ENCODE measurements at regions not wholly inside any gene's neighbourhood (a gene's known extent, or its start where the extent isn't known, plus 50 kb on each side); places are given as distances from the start of the nearest gene placed in this dataset.

DNA sequence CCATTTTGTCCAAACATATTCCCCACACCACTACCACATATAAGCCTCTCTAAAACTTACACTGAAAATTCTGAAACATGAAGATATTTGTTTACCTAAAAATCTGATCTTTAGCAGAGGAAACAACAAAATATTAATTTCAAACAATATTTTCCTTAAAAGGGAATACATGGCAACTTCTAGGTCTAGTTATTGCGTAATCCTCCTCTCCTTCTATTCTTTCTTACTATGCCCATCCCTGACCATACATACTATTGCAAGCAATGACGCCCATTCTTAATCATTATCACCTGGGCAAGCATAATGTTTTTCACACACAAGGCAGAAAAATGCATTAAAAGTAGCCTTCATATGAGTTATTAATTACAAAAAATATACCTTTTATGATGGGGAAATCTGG lies 372.6 kb downstream of the ZEB2 start:
- Mint-ChIP-seq H3K4me1 (ENCODE audit: low read depth in 2 of 2) (no peaks in the 10 kb centered on the region), H3K9me3 (no peaks in the 10 kb centered on the region), H3K27ac (no peak overlapping the region), H3K36me3 (ENCODE audit: insufficient read depth) (no peaks in the 10 kb centered on the region), H3K4me3 (no peak overlapping the region), H3K27me3 (no peaks in the 10 kb centered on the region)
- no peak for DNase-seq
- no peak for ATAC-seq (replicated peaks)

GRCh38 chr2:144146876-144147275 lies 373.0 kb downstream of the ZEB2 start:
- no peaks in the 10 kb centered on the region for H3K9me3 Mint-ChIP-seq
- H3K36me3 Mint-ChIP-seq (ENCODE audit: insufficient read depth), result no peaks in the 10 kb centered on the region
- no peak overlapping the region for H3K4me3 Mint-ChIP-seq
- H3K4me1 Mint-ChIP-seq (ENCODE audit: low read depth in 2 of 2), result no peaks in the 10 kb centered on the region
- no peak for DNase-seq
- H3K27me3 Mint-ChIP-seq, result no peaks in the 10 kb centered on the region
- ATAC-seq (replicated peaks), result no peak
- H3K27ac Mint-ChIP-seq, result no peak overlapping the region

DNA sequence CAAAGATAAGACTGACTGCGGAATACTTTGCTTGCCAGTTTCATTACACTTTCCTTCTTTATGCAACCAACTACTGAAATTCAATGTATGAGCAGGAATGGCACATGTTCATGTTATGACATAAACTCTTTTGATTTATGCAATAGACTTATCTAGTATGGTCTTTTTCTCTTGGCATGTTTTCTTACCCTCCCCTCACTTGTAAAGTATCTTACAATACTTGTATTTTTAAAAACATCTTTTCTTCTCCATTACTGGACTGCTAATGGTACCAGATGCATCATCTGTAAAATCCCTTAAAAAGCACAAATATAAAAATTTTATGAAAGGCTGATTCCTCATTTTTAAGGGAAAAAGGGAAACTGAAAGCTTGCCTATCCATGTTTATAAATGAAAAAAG lies 373.8 kb downstream of the ZEB2 start:
- Mint-ChIP-seq H3K4me1 (ENCODE audit: low read depth in 2 of 2) (no peaks in the 10 kb centered on the region), H3K36me3 (ENCODE audit: insufficient read depth) (peaks cover 4% of the 10 kb centered on the region), H3K4me3 (no peak overlapping the region), H3K27me3 (no peaks in the 10 kb centered on the region), H3K27ac (peak overlapping the region in 1 of 2 donors; percentile 44), H3K9me3 (no peaks in the 10 kb centered on the region)
- ATAC-seq (replicated peaks), result no peak
- DNase-seq, result no peak

DNA sequence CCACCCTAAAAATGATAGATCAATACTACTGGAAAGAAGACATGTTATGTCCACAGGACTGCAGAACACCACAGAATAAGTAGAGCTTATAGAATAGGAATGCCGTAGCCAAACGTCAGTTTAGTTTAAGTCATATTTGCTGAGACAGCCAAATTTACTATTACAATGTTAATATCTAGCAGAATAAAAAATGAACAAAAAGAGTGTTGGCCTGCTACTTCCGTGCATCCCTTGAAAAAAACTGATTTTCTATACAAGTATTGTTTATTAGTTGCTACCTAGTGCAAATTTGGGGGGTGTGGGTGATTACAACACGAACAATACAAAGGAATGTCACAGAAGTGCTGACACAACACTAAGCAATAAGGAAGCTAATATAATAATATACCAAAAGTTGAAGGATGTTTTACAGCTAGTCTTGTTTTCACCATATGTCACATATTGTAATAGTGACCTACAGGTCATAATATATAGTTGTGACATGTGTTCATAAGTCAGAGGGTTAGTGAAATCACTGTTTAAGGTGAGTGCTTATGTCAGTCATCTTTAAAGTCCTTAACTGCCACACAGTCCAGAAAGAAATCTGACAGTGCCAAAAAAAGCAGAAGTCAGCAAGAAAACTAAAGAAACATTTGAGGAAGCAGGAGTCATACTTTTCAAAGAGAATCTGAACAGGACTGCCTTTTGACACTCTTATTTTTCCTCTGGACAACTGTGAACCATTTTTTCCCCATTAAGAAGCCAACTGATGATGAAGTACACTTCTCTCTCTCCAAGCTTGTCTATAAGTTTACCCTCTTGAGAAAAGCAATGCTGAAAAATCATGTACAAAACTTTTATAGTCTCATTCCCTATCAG lies 376.4 kb downstream of the ZEB2 start:
- DNase-seq (no peak), ATAC-seq (replicated peaks) (no peak)
- no peaks in the 10 kb centered on the region for H3K27me3 Mint-ChIP-seq
- H3K36me3 Mint-ChIP-seq (ENCODE audit: insufficient read depth), result peaks cover 6% of the 10 kb centered on the region
- no peaks in the 10 kb centered on the region for H3K4me1 Mint-ChIP-seq (ENCODE audit: low read depth in 2 of 2)
- H3K4me3 Mint-ChIP-seq, result no peak overlapping the region
- H3K27ac Mint-ChIP-seq, result no peak overlapping the region
- no peaks in the 10 kb centered on the region for H3K9me3 Mint-ChIP-seq

DNA sequence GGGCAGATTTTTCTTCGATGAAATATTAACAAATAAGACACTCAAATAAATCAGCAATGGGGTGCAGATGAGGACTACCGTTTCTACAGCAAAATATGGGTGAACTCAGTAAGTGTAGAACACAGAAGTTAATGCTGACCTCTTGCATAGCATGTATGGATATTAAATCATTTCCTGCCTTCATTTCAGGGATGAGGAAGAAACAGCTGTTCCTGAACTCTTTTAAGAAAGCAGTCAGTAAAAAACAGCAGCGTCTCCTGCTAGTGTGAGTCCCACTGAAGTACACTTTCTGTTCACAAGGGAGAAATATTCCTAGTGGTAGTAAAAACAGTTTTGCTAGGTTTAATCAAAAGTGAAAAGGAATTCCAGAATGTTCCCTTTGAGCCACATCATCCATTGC lies 379.0 kb downstream of the ZEB2 start:
- DNase-seq (no peak), ATAC-seq (replicated peaks) (no peak)
- peaks cover 8% of the 10 kb centered on the region for H3K36me3 Mint-ChIP-seq (ENCODE audit: insufficient read depth)

GRCh38 chr2:144137705-144138428 lies 382.1 kb downstream of the ZEB2 start:
- H3K4me3 Mint-ChIP-seq, result no peak overlapping the region
- no peaks in the 10 kb centered on the region for H3K9me3 Mint-ChIP-seq
- DNase-seq (no peak), ATAC-seq (replicated peaks) (no peak)
- no peaks in the 10 kb centered on the region for H3K4me1 Mint-ChIP-seq (ENCODE audit: low read depth in 2 of 2)
- H3K36me3 Mint-ChIP-seq (ENCODE audit: insufficient read depth), result peaks cover 11% of the 10 kb centered on the region
- H3K27ac Mint-ChIP-seq, result no peak overlapping the region
- H3K27me3 Mint-ChIP-seq, result no peaks in the 10 kb centered on the region

More for the DNA sequence above, 379.0 kb downstream of the ZEB2 start:
- Mint-ChIP-seq H3K4me1 (ENCODE audit: low read depth in 2 of 2) (no peaks in the 10 kb centered on the region), H3K4me3 (no peak overlapping the region), H3K27ac (no peak overlapping the region), H3K9me3 (no peaks in the 10 kb centered on the region), H3K27me3 (no peaks in the 10 kb centered on the region)

DNA sequence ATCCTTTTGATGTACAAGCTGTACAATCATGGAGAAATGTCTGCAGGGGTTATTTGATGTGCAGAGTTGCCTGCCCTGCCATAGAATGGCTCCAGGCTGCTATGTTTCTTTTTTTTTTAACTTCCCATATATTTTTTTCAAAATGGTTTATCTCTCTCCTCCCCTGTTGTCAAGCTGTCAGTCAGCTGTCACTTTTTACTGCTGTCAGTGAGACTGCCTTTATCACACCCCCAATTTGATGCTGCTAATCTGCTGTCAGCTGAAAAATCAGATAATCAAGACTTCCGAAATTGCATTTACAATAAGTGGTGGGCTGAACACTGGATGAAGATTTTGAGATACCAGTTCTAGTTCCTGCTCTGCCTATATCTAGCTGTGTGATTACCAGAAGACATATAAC lies 382.6 kb downstream of the ZEB2 start:
- Mint-ChIP-seq H3K27me3 (no peaks in the 10 kb centered on the region), H3K36me3 (ENCODE audit: insufficient read depth) (peaks cover 11% of the 10 kb centered on the region), H3K4me1 (ENCODE audit: low read depth in 2 of 2) (no peaks in the 10 kb centered on the region), H3K9me3 (no peaks in the 10 kb centered on the region), H3K27ac (no peak overlapping the region), H3K4me3 (no peak overlapping the region)
- DNase-seq (no peak), ATAC-seq (replicated peaks) (no peak)

DNA sequence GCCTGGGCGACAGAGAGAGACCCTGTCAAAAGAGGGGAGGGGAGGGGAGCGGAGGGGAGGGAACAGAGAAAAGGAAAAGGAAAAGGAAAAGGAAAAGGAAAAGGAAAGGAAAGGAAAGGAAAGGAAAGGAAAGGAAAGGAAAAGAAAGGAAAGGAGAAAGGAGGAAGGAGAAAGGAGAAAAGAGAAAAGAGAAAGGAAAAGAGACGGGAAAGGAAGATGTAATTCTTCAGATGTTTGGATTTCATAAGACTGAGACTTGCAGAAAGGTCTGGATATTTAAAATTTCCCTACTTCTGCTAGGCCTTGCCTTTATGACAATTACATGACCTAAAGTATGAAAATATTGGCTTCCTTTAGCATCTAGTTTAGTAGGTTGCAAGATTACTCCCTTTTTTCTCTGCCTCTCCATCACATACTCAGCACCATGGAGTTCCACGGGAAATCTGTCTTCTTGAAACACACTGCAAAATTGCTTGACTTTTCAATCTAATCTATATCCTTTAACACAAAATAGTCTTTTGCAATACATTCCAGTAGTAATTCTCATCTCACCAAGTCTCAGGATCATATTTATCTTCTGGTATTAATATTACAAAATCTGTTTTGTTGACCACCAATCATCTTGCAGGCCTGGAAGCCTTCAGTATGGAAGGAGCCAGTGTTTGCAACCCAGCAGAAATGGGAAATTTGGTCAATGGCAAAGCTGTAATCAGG lies 383.5 kb downstream of the ZEB2 start:
- Mint-ChIP-seq H3K27me3 (no peaks in the 10 kb centered on the region), H3K4me3 (no peak overlapping the region), H3K36me3 (ENCODE audit: insufficient read depth) (peaks cover 10% of the 10 kb centered on the region), H3K9me3 (no peaks in the 10 kb centered on the region), H3K27ac (peak overlapping the region in 1 of 2 donors; percentile 35), H3K4me1 (ENCODE audit: low read depth in 2 of 2) (no peaks in the 10 kb centered on the region)
- DNase-seq, result no peak
- ATAC-seq (replicated peaks), result no peak

DNA sequence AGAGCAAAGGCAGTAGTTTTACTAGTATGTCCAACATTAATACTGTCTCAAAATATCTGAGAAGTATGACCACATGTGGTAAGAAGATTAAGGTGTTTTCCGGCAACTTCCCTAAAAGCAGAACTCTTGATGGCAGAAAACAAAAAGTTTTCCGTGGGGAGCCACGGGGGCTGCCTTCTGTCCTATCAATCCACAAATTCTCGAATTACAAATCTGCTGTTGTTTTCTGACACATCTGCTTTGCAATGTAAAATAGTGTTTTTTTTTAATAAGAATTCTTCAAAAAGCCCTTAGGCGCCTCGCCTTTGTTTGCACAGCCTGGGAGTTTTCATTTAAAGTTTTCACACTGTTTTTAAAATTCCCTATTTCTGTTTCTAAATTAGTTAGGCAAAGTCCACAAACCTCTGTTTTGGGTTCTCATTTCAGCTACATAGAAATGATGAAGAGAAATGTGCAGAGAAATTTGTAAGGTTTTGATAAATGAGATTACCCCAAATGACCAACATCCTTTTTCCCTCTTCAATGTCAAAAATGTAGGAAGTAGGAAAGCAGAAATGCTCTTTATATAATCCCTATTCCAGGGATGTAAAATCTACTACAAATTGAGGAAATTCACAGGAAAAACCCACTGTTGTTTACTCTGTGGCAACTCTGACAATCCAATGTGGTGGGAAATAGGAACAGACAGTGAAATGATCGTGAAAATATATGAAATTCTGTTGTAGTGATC lies 385.8 kb downstream of the ZEB2 start:
- Mint-ChIP-seq H3K4me1 (ENCODE audit: low read depth in 2 of 2) (peaks cover 0 to 4% of the 10 kb centered on the region in 2 donors), H3K9me3 (no peaks in the 10 kb centered on the region), H3K27ac (no peak overlapping the region), H3K4me3 (no peak overlapping the region), H3K27me3 (no peaks in the 10 kb centered on the region), H3K36me3 (ENCODE audit: insufficient read depth) (peaks cover 5% of the 10 kb centered on the region)
- DNase-seq, result no peak
- ATAC-seq (replicated peaks), result no peak

GRCh38 chr2:144132357-144132756 lies 387.6 kb downstream of the ZEB2 start:
- ATAC-seq (replicated peaks), result no peak
- no peak for DNase-seq
- Mint-ChIP-seq H3K27ac (no peak overlapping the region), H3K27me3 (no peaks in the 10 kb centered on the region), H3K9me3 (no peaks in the 10 kb centered on the region), H3K4me3 (no peak overlapping the region), H3K36me3 (ENCODE audit: insufficient read depth) (peaks cover 5% of the 10 kb centered on the region), H3K4me1 (ENCODE audit: low read depth in 2 of 2) (peaks cover 0 to 4% of the 10 kb centered on the region in 2 donors)

GRCh38 chr2:144131042-144131441 lies 388.9 kb downstream of the ZEB2 start:
- Mint-ChIP-seq H3K9me3 (no peaks in the 10 kb centered on the region), H3K27ac (no peak overlapping the region), H3K4me1 (ENCODE audit: low read depth in 2 of 2) (peaks cover 0 to 4% of the 10 kb centered on the region in 2 donors), H3K4me3 (no peak overlapping the region), H3K27me3 (no peaks in the 10 kb centered on the region), H3K36me3 (ENCODE audit: insufficient read depth) (peaks cover 4% of the 10 kb centered on the region)
- no peak for DNase-seq
- no peak for ATAC-seq (replicated peaks)

GRCh38 chr2:144130551-144130950 lies 389.4 kb downstream of the ZEB2 start:
- no peak overlapping the region for H3K27ac Mint-ChIP-seq
- DNase-seq (no peak), ATAC-seq (replicated peaks) (no peak)
- H3K9me3 Mint-ChIP-seq, result no peaks in the 10 kb centered on the region
- peaks cover 0 to 4% of the 10 kb centered on the region in 2 donors for H3K4me1 Mint-ChIP-seq (ENCODE audit: low read depth in 2 of 2)
- no peaks in the 10 kb centered on the region for H3K27me3 Mint-ChIP-seq
- H3K4me3 Mint-ChIP-seq, result no peak overlapping the region
- H3K36me3 Mint-ChIP-seq (ENCODE audit: insufficient read depth), result peaks cover 3% of the 10 kb centered on the region

DNA sequence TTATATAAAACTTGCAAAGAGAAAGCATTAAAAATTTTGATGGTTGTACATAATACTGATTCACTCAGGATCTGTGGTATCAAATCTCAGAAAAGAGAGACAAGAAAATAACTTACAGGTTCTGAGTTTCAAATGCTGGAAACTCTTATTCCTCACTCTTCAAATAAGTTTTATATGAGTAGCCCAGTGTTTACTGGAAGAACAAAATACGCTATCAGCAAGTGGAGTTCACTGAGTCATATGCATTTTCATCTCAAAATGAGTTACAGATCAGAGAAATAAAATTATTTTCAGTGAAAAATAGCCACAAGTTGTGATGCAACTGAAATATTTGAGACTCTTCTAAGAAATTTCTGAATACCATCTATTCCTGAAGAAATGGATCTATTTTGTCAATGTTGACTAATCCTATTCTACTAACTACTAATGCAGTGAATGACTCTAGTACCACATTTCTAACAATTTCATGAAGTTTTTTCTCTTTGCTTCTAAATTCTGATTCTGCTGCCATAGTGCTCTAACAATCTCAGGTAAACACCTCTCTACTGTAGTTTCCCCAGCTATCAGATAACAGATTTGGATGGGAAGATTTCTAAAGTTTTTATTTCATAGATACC lies 391.7 kb downstream of the ZEB2 start:
- peaks cover 0 to 4% of the 10 kb centered on the region in 2 donors for H3K4me1 Mint-ChIP-seq (ENCODE audit: low read depth in 2 of 2)
- H3K27me3 Mint-ChIP-seq, result no peaks in the 10 kb centered on the region
- no peak overlapping the region for H3K4me3 Mint-ChIP-seq
- H3K27ac Mint-ChIP-seq, result no peak overlapping the region
- H3K9me3 Mint-ChIP-seq, result no peaks in the 10 kb centered on the region
- DNase-seq (no peak), ATAC-seq (replicated peaks) (no peak)
- peaks cover 4% of the 10 kb centered on the region for H3K36me3 Mint-ChIP-seq (ENCODE audit: insufficient read depth)

Measured in effector memory CD8-positive, alpha-beta T cell (primary cell).